HepG2 (cell line): ENCODE measurements at regions not wholly inside any gene's neighbourhood (a gene's known extent, or its start where the extent isn't known, plus 50 kb on each side); places are given as distances from the start of the nearest gene placed in this dataset.

Experiments used
- ARID2 ChIP-seq: sonication (generic); formaldehyde crosslinking; IDR thresholded peaks from 2 replicates; pipeline ENCODE4 v1.8.1; 2022; ENCODE audit warnings: mild to moderate bottlenecking, missing genetic modification reagents, borderline replicate concordance
- GABPA ChIP-seq, 2 experiments: IDR thresholded peaks; 2 replicates each; pipeline ENCODE4 v1.6.1; 2011 to 2016; ENCODE audit warnings: low read depth in 2 of 2, low read length in 1 of 2, missing biosample characterization in 1 of 2, missing genetic modification characterization in 1 of 2
- NCOR1 ChIP-seq: fragments of 200-600 bp; sonication (generic); IDR thresholded peaks from 2 replicates; pipeline ENCODE4 v1.7.0; 2017; ENCODE audit warnings: antibody characterized with exemption, low read length, borderline replicate concordance
- POLR2AphosphoS2 ChIP-seq: IDR thresholded peaks from 2 replicates; pipeline ENCODE4 v1.6.1; 2011; ENCODE audit warnings: low read depth, low read length, improper control_type of control experiment
- RAD21 ChIP-seq: fragments of 450-650 bp; formaldehyde crosslinking; IDR thresholded peaks from 2 replicates; pipeline ENCODE4 v1.5.0; 2020; ENCODE audit warnings: mild to moderate bottlenecking
- SP1 ChIP-seq, 2 experiments: fragments of 450-650 bp in 1 of 2; sonication (generic) in 1 of 2; formaldehyde crosslinking in 1 of 2; IDR thresholded peaks; 2 replicates each; pipeline versions ENCODE4 v1.4.0 to v1.6.1; 2016 to 2020; ENCODE audit warnings: missing genetic modification reagents in 1 of 2
- TGIF2 ChIP-seq: IDR thresholded peaks from 2 replicates; pipeline ENCODE4 v1.6.1; 2016; ENCODE audit warnings: control low read depth, missing compliant biosample characterization
- TF ChIP-seq, protein P1 (sequence below): sonication (generic); formaldehyde crosslinking; IDR thresholded peaks from 2 replicates; pipeline ENCODE4 v1.9.0; 2022; ENCODE audit warnings: low read depth, missing genetic modification reagents
- TF ChIP-seq, protein P2 (sequence below): sonication (generic); formaldehyde crosslinking; IDR thresholded peaks from 2 replicates; pipeline ENCODE4 v1.4.0; 2020; ENCODE audit warnings: missing genetic modification reagents
- TF ChIP-seq, protein P3 (sequence below): sonication (generic); formaldehyde crosslinking; IDR thresholded peaks from 2 replicates; pipeline ENCODE4 v1.5.0; 2020; ENCODE audit warnings: mild to moderate bottlenecking, missing genetic modification reagents, moderate library complexity

DNA sequence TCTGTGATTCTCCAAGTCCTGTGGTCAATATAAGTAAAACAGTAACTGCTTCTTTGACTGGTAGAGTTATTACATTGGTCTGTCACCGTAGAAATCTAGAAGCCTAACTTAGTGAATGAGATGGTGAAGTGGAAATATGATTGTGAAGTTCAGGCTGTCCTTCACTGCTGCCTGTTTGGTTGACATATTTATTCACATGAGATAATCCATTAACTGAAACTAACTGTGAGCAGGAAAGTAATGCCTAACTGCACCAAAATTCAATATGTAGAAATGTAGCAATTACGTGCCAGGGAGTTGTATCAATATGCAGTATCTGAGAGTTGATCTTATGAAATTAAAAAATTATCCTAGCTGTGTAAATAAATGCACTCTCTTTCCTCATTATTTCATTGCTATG lies 147.7 kb upstream of the APCDD1 start:
- TF ChIP-seq, protein P1, sequence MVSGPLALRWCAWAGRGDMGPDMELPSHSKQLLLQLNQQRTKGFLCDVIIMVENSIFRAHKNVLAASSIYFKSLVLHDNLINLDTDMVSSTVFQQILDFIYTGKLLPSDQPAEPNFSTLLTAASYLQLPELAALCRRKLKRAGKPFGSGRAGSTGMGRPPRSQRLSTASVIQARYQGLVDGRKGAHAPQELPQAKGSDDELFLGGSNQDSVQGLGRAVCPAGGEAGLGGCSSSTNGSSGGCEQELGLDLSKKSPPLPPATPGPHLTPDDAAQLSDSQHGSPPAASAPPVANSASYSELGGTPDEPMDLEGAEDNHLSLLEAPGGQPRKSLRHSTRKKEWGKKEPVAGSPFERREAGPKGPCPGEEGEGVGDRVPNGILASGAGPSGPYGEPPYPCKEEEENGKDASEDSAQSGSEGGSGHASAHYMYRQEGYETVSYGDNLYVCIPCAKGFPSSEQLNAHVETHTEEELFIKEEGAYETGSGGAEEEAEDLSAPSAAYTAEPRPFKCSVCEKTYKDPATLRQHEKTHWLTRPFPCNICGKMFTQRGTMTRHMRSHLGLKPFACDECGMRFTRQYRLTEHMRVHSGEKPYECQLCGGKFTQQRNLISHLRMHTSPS (CRISPR knock-in tag), result no peak
- TF ChIP-seq SP1 (IDR thresholded peaks at IDR 0.05) (no peak), SP1 (CRISPR knock-in tag; IDR thresholded peaks at IDR 0.05) (no peak), GABPA (IDR thresholded peaks at IDR 0.05; ENCODE audit: low read depth, low read length) (no peak), GABPA (CRISPR knock-in tag; IDR thresholded peaks at IDR 0.05; ENCODE audit: low read depth) (no peak), NCOR1 (no peak), TGIF2 (no peak), RAD21 (CRISPR knock-in tag) (no peak), ARID2 (CRISPR knock-in tag) (no peak), POLR2AphosphoS2 (no peak)
- TF ChIP-seq, protein P2, sequence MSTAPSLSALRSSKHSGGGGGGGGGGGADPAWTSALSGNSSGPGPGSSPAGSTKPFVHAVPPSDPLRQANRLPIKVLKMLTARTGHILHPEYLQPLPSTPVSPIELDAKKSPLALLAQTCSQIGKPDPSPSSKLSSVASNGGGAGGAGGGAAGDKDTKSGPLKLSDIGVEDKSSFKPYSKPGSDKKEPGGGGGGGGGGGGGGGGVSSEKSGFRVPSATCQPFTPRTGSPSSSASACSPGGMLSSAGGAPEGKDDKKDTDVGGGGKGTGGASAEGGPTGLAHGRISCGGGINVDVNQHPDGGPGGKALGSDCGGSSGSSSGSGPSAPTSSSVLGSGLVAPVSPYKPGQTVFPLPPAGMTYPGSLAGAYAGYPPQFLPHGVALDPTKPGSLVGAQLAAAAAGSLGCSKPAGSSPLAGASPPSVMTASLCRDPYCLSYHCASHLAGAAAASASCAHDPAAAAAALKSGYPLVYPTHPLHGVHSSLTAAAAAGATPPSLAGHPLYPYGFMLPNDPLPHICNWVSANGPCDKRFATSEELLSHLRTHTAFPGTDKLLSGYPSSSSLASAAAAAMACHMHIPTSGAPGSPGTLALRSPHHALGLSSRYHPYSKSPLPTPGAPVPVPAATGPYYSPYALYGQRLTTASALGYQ (CRISPR knock-in tag), result no peak
- TF ChIP-seq, protein P3, sequence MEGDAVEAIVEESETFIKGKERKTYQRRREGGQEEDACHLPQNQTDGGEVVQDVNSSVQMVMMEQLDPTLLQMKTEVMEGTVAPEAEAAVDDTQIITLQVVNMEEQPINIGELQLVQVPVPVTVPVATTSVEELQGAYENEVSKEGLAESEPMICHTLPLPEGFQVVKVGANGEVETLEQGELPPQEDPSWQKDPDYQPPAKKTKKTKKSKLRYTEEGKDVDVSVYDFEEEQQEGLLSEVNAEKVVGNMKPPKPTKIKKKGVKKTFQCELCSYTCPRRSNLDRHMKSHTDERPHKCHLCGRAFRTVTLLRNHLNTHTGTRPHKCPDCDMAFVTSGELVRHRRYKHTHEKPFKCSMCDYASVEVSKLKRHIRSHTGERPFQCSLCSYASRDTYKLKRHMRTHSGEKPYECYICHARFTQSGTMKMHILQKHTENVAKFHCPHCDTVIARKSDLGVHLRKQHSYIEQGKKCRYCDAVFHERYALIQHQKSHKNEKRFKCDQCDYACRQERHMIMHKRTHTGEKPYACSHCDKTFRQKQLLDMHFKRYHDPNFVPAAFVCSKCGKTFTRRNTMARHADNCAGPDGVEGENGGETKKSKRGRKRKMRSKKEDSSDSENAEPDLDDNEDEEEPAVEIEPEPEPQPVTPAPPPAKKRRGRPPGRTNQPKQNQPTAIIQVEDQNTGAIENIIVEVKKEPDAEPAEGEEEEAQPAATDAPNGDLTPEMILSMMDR (CRISPR knock-in tag), result no peak
